ENCODE measurements at regions not wholly inside any gene's neighbourhood (a gene's known extent, or its start where the extent isn't known, plus 50 kb on each side); places are given as distances from the start of the nearest gene placed in this dataset.
A peak's percentile ranks its signal among the peaks of the same experiment; 100 is the strongest.

DNA sequence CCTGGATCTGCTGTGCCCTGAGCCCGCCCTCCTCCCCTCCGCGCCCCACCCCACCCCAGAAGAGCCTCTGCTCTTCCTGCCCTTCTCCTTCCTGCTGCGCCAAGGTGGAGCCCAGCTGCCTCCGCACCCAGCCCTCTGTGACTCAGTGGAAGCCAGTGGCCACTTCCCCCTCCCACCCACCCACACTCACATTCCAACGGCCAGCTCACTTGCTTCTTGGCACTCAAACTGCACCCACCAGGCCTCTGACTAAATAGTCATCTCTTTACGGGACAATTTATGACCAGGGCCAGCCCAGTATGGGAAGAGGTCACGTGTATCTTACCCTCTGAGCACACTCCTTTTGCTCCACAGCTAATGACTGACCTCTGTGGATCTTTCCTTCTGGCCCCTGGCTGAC lies 150.4 kb upstream of the SLC1A4 start:
- no peak for DNase-seq
- H3K4me1 ChIP-seq (ENCODE audit: control insufficient read depth in 1 of 2, insufficient read depth in 2 of 2, low read depth in 1 of 2, low read length in 1 of 2) = peaks cover 0 to 20% of the 10 kb centered on the region in 2 experiments; a peak in 2 of 4 replicates
- H3K27me3 ChIP-seq (ENCODE audit: insufficient read depth) = no peaks in the 10 kb centered on the region
- WGBS (ENCODE audit: low lambda C conversion rate) = 10% methylated on average over 5 of the region's 8 CpGs
- H2AFZ ChIP-seq (ENCODE audit: low read depth) = peak overlapping the region; percentile 56; the same call in 1 of the 2 replicates
- TF ChIP-seq SMC3 (IDR thresholded peaks at IDR 0.05; ENCODE audit: low read depth, low read length) (no peak), TEAD4 (IDR thresholded peaks at IDR 0.05; ENCODE audit: borderline replicate concordance, insufficient read depth) (peak; percentile 60; the same call in 1 of the 2 replicates), FOXJ3 (CRISPR knock-in tag; IDR thresholded peaks at IDR 0.05) (no peak), GATA2 (CRISPR knock-in tag; IDR thresholded peaks at IDR 0.05) (no peak), MXI1 (IDR thresholded peaks at IDR 0.05; ENCODE audit: low read depth, low read length) (no peak), TCF12 (IDR thresholded peaks at IDR 0.05) (peak; percentile 64; the same call in 1 of the 2 replicates), ELF1 (IDR thresholded peaks at IDR 0.05) (0 out of 2 replicates have a peak, but pooled peaks have one; percentile 23), YY1 (IDR thresholded peaks at IDR 0.05; ENCODE audit: low read depth) (no peak; the same call in 1 of the 2 replicates), USF2 (IDR thresholded peaks at IDR 0.05; ENCODE audit: borderline replicate concordance, low read depth, low read length) (no peak), FOSL2 (IDR thresholded peaks at IDR 0.05; ENCODE audit: borderline replicate concordance, low read depth) (peak; percentile 44; the same call in 1 of the 2 replicates), FOXM1 (IDR thresholded peaks at IDR 0.05; ENCODE audit: low read depth) (no peak), IRF3 (IDR thresholded peaks at IDR 0.05; ENCODE audit: low read depth, low read length) (no peak), USF1 (IDR thresholded peaks at IDR 0.05; ENCODE audit: borderline replicate concordance, low read depth) (peak; percentile 73; the same call in 1 of the 2 replicates), EP300 (IDR thresholded peaks at IDR 0.05; ENCODE audit: borderline replicate concordance in 1 of 2, low read depth in 1 of 2, low read length in 1 of 2) (peak in 1 of 2 experiments; percentile 58; a peak in 1 of 4 replicates), JUND (IDR thresholded peaks at IDR 0.05) (peak; percentile 58), CHD2 (IDR thresholded peaks at IDR 0.05; ENCODE audit: low read length, partially characterized antibody) (no peak), NFIC (IDR thresholded peaks at IDR 0.05; ENCODE audit: borderline replicate concordance) (peak; percentile 83), RXRA (IDR thresholded peaks at IDR 0.05; ENCODE audit: borderline replicate concordance, low read depth) (peak; percentile 87)
- TF ChIP-seq, protein P1, sequence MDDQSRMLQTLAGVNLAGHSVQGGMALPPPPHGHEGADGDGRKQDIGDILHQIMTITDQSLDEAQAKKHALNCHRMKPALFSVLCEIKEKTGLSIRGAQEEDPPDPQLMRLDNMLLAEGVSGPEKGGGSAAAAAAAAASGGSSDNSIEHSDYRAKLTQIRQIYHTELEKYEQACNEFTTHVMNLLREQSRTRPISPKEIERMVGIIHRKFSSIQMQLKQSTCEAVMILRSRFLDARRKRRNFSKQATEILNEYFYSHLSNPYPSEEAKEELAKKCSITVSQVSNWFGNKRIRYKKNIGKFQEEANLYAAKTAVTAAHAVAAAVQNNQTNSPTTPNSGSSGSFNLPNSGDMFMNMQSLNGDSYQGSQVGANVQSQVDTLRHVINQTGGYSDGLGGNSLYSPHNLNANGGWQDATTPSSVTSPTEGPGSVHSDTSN (IDR thresholded peaks at IDR 0.05) = peak; percentile 86
- TF ChIP-seq, protein P2, sequence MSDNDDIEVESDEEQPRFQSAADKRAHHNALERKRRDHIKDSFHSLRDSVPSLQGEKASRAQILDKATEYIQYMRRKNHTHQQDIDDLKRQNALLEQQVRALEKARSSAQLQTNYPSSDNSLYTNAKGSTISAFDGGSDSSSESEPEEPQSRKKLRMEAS (IDR thresholded peaks at IDR 0.05; ENCODE audit: low read depth) = peak; percentile 87
- H3K9me3 ChIP-seq = no peaks in the 10 kb centered on the region
- no peaks in the 10 kb centered on the region for H4K20me1 ChIP-seq (ENCODE audit: insufficient read depth)
- H3F3A ChIP-seq (replicated peaks; ENCODE audit: insufficient read depth) = peaks cover 15% of the 10 kb centered on the region
- H3K9ac ChIP-seq = peak overlapping the region; percentile 41; the same call in 1 of the 2 replicates
- ChIA-PET CTCF (interaction anchor here (1.1 to 1.5 kb wide), 2 partner anchors 183 to 252 kb away, joined by 3 to 5 read pairs; no protein-coding TSS in a partner anchor), POLR2A (no interaction called here)
- H3K79me2 ChIP-seq (ENCODE audit: insufficient read depth) = no peaks in the 10 kb centered on the region
- H3K27ac ChIP-seq (ENCODE audit: low read depth in 2 of 2, low read length in 1 of 2) = peak overlapping the region in 1 of 2 experiments; percentile 68; a peak in 2 of 4 replicates
- H3K4me3 ChIP-seq (ENCODE audit: low read depth in 2 of 2, low read length in 1 of 2) = no peak overlapping the region
- H3K36me3 ChIP-seq (replicated peaks in 1 of 2; ENCODE audit: control insufficient read depth in 1 of 2, insufficient read depth in 2 of 2, low read length in 1 of 2) = no peaks in the 10 kb centered on the region
- no peaks in the 10 kb centered on the region for H3K9me2 ChIP-seq
- H3K4me2 ChIP-seq = peak overlapping the region; percentile 34; the same call in 1 of the 2 replicates
